Fibroblast of pulmonary artery (primary cell): ENCODE measurements at regions not wholly inside any gene's neighbourhood (a gene's known extent, or its start where the extent isn't known, plus 50 kb on each side); places are given as distances from the start of the nearest gene placed in this dataset.

Experiments
- DNase-seq: peaks from one replicate; pipeline ENCODE4 v3.0.0-alpha.2; 2010; ENCODE audit warnings: low read depth
- H3K4me3 ChIP-seq: replicated peaks from 2 replicates; pipeline ENCODE4 v1.5.1; 2011; ENCODE audit warnings: low read depth, mild to moderate bottlenecking, control low read depth, low read length, moderate library complexity
- CTCF ChIP-seq: IDR thresholded peaks from 2 replicates; pipeline ENCODE4 v1.5.1; 2011; ENCODE audit warnings: mild to moderate bottlenecking, control low read depth, low read length, inconsistent platforms; ENCODE audit errors: missing control alignments

- H3K4me3 ChIP-seq, result no peak overlapping the region
- DNase-seq, result no peak
- TF ChIP-seq CTCF, result no peak
Observed at GRCh38 chr2:6506361-6506794, 359.3 kb downstream of the CMPK2 start.

DNA sequence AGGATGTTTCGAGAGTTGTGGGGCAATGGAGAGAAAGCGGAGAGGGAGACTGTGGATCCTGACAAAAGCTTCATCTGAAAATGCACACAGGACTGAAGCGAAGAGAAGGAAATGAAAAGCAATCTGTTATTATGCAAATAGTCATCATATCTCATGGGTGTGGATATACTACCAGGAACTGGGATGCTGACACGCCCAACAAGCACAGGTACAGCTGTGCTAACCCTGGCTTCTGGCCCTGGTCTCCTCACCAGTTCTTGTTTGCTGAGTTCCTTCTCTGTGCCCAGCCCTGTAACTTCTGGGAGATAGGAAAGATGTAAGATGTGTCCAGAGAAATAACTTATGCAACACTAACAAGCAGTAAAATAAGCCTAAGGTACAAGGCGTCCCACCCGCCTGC is 358.8 kb downstream of the CMPK2 start:
- no peak for DNase-seq
- no peak for TF ChIP-seq CTCF
- no peak overlapping the region for H3K4me3 ChIP-seq

DNA sequence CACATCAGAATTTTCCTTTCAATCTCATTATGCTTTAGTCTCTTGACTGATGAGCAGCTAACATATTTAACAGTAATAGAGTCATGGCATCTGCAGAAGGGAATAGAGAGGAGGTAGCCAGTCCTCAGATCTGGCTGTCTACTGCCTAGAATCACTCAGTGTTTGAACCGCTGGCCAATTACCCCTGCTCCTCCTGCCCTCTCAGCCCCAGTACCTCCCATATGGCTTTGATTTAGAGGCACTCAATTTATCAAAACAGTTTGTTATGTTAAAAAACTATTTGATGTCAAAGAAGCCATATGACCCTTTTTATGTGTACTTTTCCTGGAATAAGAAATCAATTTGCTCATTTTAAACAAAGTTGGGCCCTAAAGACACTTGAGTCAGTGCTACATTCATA is 355.2 kb downstream of the CMPK2 start:
- no peak overlapping the region for H3K4me3 ChIP-seq
- no peak for TF ChIP-seq CTCF
- DNase-seq, result no peak

DNA sequence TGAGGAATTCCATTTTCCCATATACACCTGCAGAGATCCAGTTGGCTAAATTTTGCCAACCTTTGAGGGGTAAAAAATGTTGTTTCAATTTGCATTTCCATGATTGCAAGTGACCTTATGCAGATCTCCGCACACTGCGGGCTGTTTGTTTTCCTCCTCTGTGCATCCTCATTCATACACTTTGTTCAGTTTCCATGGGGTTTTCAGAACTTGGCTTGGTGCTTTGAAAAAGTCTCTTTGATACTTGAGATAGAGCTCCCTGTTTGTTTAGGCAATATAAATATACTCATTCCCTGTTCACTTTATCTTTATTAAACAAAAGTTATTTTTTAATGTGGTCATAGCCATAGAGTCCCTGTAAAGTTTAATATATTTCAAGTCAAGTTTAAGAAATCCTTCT is 353.1 kb downstream of the CMPK2 start:
- no peak overlapping the region for H3K4me3 ChIP-seq
- DNase-seq, result no peak
- no peak for TF ChIP-seq CTCF

DNA sequence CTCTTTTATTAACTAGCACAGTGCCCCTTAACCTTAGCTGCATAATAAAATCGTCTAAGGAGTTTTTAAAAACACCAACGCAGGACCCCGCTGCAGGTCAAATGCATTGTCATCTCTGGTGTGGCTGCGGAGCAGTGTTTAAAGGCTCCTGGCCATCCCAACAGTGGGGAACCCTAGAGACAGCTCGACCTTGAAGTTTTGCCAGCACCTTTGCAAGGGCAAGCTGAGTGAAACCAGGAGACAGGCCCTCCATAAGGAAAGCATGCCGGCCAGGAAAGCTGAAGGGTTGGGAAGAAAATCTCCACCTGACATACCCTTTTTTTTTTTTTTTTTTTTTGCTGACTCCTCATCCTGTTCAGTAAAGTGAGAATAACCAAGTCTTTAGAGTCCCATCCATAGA is 349.0 kb downstream of the CMPK2 start:
- DNase-seq, result no peak
- H3K4me3 ChIP-seq, result no peak overlapping the region
- no peak for TF ChIP-seq CTCF

DNA sequence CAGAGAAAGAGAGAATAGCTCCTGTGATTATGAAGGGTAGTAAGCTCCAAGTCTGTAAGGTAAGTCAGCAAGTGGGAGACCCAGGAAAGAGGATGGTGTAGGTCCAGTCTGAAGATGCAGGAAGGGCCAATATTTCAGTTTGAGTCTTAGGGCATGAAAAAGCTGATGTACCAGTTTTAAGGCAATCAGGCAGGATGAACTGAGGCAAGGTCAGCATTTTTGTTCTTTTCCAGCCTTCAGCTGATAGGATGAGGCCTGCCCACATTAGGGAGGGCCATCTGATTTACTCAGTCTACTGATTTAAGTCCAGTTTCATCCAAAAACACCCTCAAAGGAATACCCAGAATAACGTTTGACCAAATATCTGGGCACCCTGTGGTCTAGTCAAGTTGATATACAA is 347.3 kb downstream of the CMPK2 start:
- DNase-seq, result no peak

More for the DNA sequence above, 347.3 kb downstream of the CMPK2 start:
- no peak for TF ChIP-seq CTCF
- no peak overlapping the region for H3K4me3 ChIP-seq
